B cell (primary cell): ENCODE measurements at regions not wholly inside any gene's neighbourhood (a gene's known extent, or its start where the extent isn't known, plus 50 kb on each side); places are given as distances from the start of the nearest gene placed in this dataset.

Experiments
- ATAC-seq: fragments of 200-7000 bp; cut with Tn5 transposase; one replicate; pipeline ENCODE4 v1.10.0; 2021; ENCODE audit warnings: low read depth, mild to moderate bottlenecking, moderate number of reproducible peaks, moderate library complexity
- CTCF ChIA-PET: fragments of 350-600 bp; sonication (Branson Sonifier 250); formaldehyde crosslinking; loops from one replicate; lab custom pipeline; 2021; ENCODE audit warnings: antibody characterized with exemption, inconsistent platforms; lab: Charles Lee
- POLR2A ChIA-PET: fragments of 350-600 bp; sonication (Branson Sonifier 250); formaldehyde crosslinking; loops from one replicate; lab custom pipeline; 2021; ENCODE audit warnings: antibody characterized with exemption; lab: Charles Lee
- DNase-seq: peaks from one replicate; pipeline ENCODE4 v3.0.0; 2013
- H2AFZ ChIP-seq: 2 replicates; pipeline ENCODE4 v1.6.1; 2012; ENCODE audit warnings: mild to moderate bottlenecking, low read depth, low read length; ENCODE audit not compliant: insufficient read depth, poor library complexity, severe bottlenecking
- H3K27ac ChIP-seq, 2 donors: 1 replicate in 1 of 2; 2 replicates in 1 of 2; pipeline ENCODE4 v1.5.1; 2012 to 2013; ENCODE audit warnings: low read length in 2 of 2, mild to moderate bottlenecking in 2 of 2, moderate library complexity in 1 of 2
- H3K27me3 ChIP-seq, 4 experiments: fragments of 200-600 bp in 1 of 4; sonication (generic) in 1 of 4; replicated peaks in 1 of 4; 1 replicate in 2 of 4; 2 replicates in 2 of 4; pipeline versions ENCODE4 v1.6.1 to v1.7.0; 2013 to 2016; ENCODE audit warnings: low read length in 3 of 4, mild to moderate bottlenecking in 2 of 4, mixed read lengths in 1 of 4, moderate library complexity in 1 of 4; ENCODE audit not compliant: insufficient read depth in 4 of 4, control insufficient read depth in 3 of 4; ENCODE audit errors: control extremely low read depth in 1 of 4
- H3K36me3 ChIP-seq, 2 experiments: replicated peaks in 1 of 2; 1 replicate in 1 of 2; 2 replicates in 1 of 2; pipeline versions ENCODE4 v1.6.1 to v1.7.1; 2013; ENCODE audit warnings: low read length in 1 of 2; ENCODE audit not compliant: insufficient read depth in 2 of 2, control insufficient read depth in 1 of 2; ENCODE audit errors: control extremely low read depth in 1 of 2, extremely low read depth in 1 of 2
- H3K4me1 ChIP-seq, 2 donors: fragments of 200-600 bp in 1 of 2; sonication (generic) in 1 of 2; 1 replicate in 1 of 2; 2 replicates in 1 of 2; pipeline versions ENCODE4 v1.5.1 to v1.6.1; 2013 to 2017; ENCODE audit warnings: low read length in 2 of 2; ENCODE audit not compliant: control insufficient read depth in 2 of 2, insufficient read depth in 2 of 2
- H3K4me2 ChIP-seq: replicated peaks from 2 replicates; pipeline ENCODE3; 2012; ENCODE audit warnings: mild to moderate bottlenecking, low read depth, low read length; ENCODE audit not compliant: poor library complexity, severe bottlenecking
- H3K4me3 ChIP-seq, 5 experiments: fragments of 200-600 bp in 1 of 5; sonication (generic) in 1 of 5; 1 replicate in 3 of 5; 2 replicates in 2 of 5; pipeline versions ENCODE4 v1.5.1 to v1.7.0; 2011 to 2016; ENCODE audit warnings: low read length in 4 of 5, mild to moderate bottlenecking in 4 of 5, low read depth in 2 of 5, control low read depth in 1 of 5, moderate library complexity in 1 of 5; ENCODE audit not compliant: insufficient read depth in 1 of 5; ENCODE audit errors: control extremely low read depth in 1 of 5, extremely low read depth in 1 of 5
- H3K79me2 ChIP-seq: fragments of 200-600 bp; sonication (generic); one replicate; pipeline ENCODE4 v1.6.0; 2016; ENCODE audit warnings: low read length; ENCODE audit not compliant: control insufficient read depth, insufficient read depth
- H3K9ac ChIP-seq: fragments of 200-600 bp; sonication (generic); 2 replicates; pipeline ENCODE4 v1.6.1; 2017; ENCODE audit warnings: mild to moderate bottlenecking, low read length, moderate library complexity
- H3K9me3 ChIP-seq, 3 donors: one replicate each; pipeline versions ENCODE4 v1.6.1 to v1.7.1; 2013; ENCODE audit warnings: low read length in 2 of 3; ENCODE audit not compliant: control insufficient read depth in 2 of 3, insufficient read depth in 1 of 3; ENCODE audit errors: control extremely low read depth in 1 of 3
- H4K20me1 ChIP-seq: 2 replicates; pipeline ENCODE4 v1.6.0; 2012; ENCODE audit warnings: mild to moderate bottlenecking, low read length; ENCODE audit not compliant: insufficient read depth, control insufficient read depth, poor library complexity, severe bottlenecking
- H3K27ac Mint-ChIP-seq: one replicate; pipeline ENCODE4 v1.8.0; 2021; ENCODE audit warnings: mixed read lengths
- H3K27me3 Mint-ChIP-seq: one replicate; pipeline ENCODE4 v1.8.0; 2021; ENCODE audit warnings: mixed read lengths
- H3K4me1 Mint-ChIP-seq: one replicate; pipeline ENCODE4 v1.8.0; 2021; ENCODE audit warnings: mixed read lengths
- H3K4me3 Mint-ChIP-seq: one replicate; pipeline ENCODE4 v1.8.0; 2021; ENCODE audit warnings: mixed read lengths
- H3K9me3 Mint-ChIP-seq: one replicate; pipeline ENCODE4 v1.8.0; 2022; ENCODE audit warnings: mixed read lengths; ENCODE audit not compliant: insufficient read depth
- CTCF ChIP-seq: fragments of 200-600 bp; IDR thresholded peaks from one replicate; pipeline ENCODE4 v1.8.0; 2022; ENCODE audit warnings: antibody characterized with exemption, mild to moderate bottlenecking
- EZH2 ChIP-seq: IDR thresholded peaks from 2 replicates; pipeline ENCODE4 v1.6.1; 2012; ENCODE audit warnings: borderline replicate concordance, low read depth, mild to moderate bottlenecking, moderate library complexity, low read length; ENCODE audit not compliant: insufficient read depth, poor library complexity, severe bottlenecking
- WGBS: methylation state at CpG from one replicate; pipeline ENCODE4 v1.1.5; 2013; ENCODE audit warnings: missing lambda C conversion rate; ENCODE audit not compliant: insufficient coverage; 5-methylcytosine and 5-hydroxymethylcytosine counted together
- intact Hi-C: fragments of 100-400 bp; cut with micrococcal nuclease; formaldehyde crosslinking; loops from one replicate; pipeline ENCODE4 v1.10.0; 2022

- H3K27ac ChIP-seq, result no peak overlapping the region
- no peak overlapping the region for H3K4me2 ChIP-seq
- no peaks in the 10 kb centered on the region for H3K4me1 ChIP-seq
- H3K4me3 Mint-ChIP-seq, result no peak overlapping the region
- DNase-seq (no peak), ATAC-seq (no peak)
- no peak overlapping the region for H3K27ac Mint-ChIP-seq
- POLR2A ChIA-PET, result no interaction called here
- no CpG with 5 or more reads among the region's 3 CpGs for WGBS
- no peak overlapping the region for H3K4me3 ChIP-seq
- intact Hi-C loops, result no loop called here
- H2AFZ ChIP-seq, result no peak overlapping the region
- no peaks in the 10 kb centered on the region for H4K20me1 ChIP-seq
- H3K27me3 Mint-ChIP-seq, result peaks cover 3% of the 10 kb centered on the region
- no peaks in the 10 kb centered on the region for H3K9me3 ChIP-seq
- H3K4me1 Mint-ChIP-seq, result no peaks in the 10 kb centered on the region
- H3K79me2 ChIP-seq, result no peaks in the 10 kb centered on the region
- no peak overlapping the region for H3K9ac ChIP-seq
- no peaks in the 10 kb centered on the region for H3K27me3 ChIP-seq
- H3K9me3 Mint-ChIP-seq, result no peaks in the 10 kb centered on the region
- no peaks in the 10 kb centered on the region for H3K36me3 ChIP-seq
- CTCF ChIA-PET, result no interaction called here
- TF ChIP-seq CTCF, result no peak
- TF ChIP-seq EZH2, result no peak
These were observed 244.6 kb downstream of the DMRT2 start for GRCh38 chr9:1294641-1295258.

DNA sequence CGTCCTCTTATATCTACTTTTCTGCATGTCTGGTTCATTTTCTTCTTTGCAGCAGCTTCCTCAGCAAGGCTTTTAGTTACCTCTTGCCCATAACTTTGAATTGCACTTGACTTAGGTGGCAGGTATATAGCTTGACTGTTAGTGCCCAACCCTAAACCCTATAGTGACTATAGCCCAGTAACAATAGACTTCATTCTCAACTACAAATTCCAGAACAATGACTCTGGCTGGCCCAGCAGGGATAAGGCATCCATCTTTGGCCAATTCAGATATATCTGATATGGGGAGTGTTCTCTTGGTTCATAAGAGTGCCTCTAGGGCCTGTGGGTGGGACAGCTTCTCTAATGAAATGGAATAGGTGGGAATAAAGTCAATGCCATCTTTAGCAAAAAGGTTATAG, 246.2 kb downstream of the DMRT2 start:
- CTCF ChIA-PET, result no interaction called here

More for the DNA sequence above, 246.2 kb downstream of the DMRT2 start:
- POLR2A ChIA-PET, result no interaction called here
- no CpG with 5 or more reads among the region's 1 CpG for WGBS
- Histone ChIP-seq H3K4me1 (no peaks in the 10 kb centered on the region), H3K9ac (no peak overlapping the region), H3K79me2 (no peaks in the 10 kb centered on the region), H3K27me3 (no peaks in the 10 kb centered on the region), H3K4me3 (no peak overlapping the region), H3K36me3 (no peaks in the 10 kb centered on the region), H2AFZ (no peak overlapping the region), H3K9me3 (no peaks in the 10 kb centered on the region), H4K20me1 (no peaks in the 10 kb centered on the region), H3K27ac (no peak overlapping the region), H3K4me2 (no peak overlapping the region)
- DNase-seq (no peak), ATAC-seq (no peak)
- intact Hi-C loops, result no loop called here
- Mint-ChIP-seq H3K9me3 (no peaks in the 10 kb centered on the region), H3K27ac (no peak overlapping the region), H3K27me3 (no peaks in the 10 kb centered on the region), H3K4me1 (no peaks in the 10 kb centered on the region), H3K4me3 (no peak overlapping the region)
- no peak for TF ChIP-seq CTCF
- no peak for TF ChIP-seq EZH2
